ENCODE measurements at regions not wholly inside any gene's neighbourhood (a gene's known extent, or its start where the extent isn't known, plus 50 kb on each side); places are given as distances from the start of the nearest gene placed in this dataset.

GRCh38 chr4:167838686-167839085 is 253.7 kb upstream of the ANXA10 start:
- TF ChIP-seq CTCF (IDR thresholded peaks at IDR 0.05) (no peak), POLR2AphosphoS5 (IDR thresholded peaks at IDR 0.05) (no peak), EP300 (IDR thresholded peaks at IDR 0.05) (no peak)
